ENCODE measurements at regions not wholly inside any gene's neighbourhood (a gene's known extent, or its start where the extent isn't known, plus 50 kb on each side); places are given as distances from the start of the nearest gene placed in this dataset.
"Not testable (repeated sequence)": the region's sequence is repeated elsewhere in the genome, so short reads cannot be mapped to it uniquely, and the experiment has no call there.

- not testable (repeated sequence) for TF ChIP-seq EZH2 (IDR thresholded peaks at IDR 0.05; ENCODE audit: borderline replicate concordance, low read depth, low read length, poor library complexity, severe bottlenecking); CTCF (conservative IDR thresholded peaks at IDR 0.05; ENCODE audit: low read depth, low read length)
These were observed 264.8 kb downstream of the OR4F29 start for GRCh38 chr1:186691-187131.

All from A673 (cell line).